ENCODE measurements at regions not wholly inside any gene's neighbourhood (a gene's known extent, or its start where the extent isn't known, plus 50 kb on each side); places are given as distances from the start of the nearest gene placed in this dataset.
A peak's percentile ranks its signal among the peaks of the same experiment; 100 is the strongest.

DNA sequence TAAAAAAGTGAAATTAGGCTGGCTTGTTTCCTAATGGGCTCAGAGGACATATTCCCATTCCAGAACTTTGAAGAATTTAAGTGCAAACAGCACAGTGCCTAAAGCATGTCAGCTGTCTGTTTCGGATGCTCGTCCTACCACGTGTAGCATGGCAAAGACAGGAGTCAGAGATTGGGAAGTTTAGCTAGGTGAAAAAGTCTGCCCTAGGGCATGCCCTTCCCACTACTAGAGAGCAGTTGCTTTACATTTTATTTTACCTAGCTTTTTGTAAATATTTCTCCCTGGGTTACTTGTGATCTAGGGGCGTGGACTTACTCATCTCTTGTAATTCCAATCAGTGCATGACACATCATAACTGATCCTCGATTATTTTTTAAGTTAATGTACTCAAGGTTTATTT is 111.1 kb downstream of the LMO4 start:
- no peak for DNase-seq

GRCh38 chr1:87449348-87449963 is 120.8 kb downstream of the LMO4 start:
- DNase-seq, result no peak

DNA sequence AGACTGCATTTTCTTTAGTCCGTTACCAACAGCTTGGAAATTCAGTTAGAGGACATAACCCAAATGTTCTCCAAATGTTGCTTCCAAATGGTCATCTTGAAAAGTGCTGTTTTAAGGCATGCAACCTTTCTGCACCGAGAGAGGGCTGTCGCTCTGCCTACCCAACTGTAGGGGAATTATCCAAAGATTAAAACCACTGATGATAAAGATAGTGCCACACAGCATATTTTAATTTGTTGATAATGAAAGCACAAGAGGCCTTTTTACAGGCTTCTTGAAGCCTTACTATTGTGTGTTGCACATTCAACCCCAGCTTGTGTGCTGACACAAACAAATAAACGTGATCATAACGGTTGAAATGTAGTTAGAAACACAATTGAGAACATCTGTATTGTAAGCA is 121.5 kb downstream of the LMO4 start:
- no peak for DNase-seq

- DNase-seq, result no peak
These were observed 122.0 kb downstream of the LMO4 start for GRCh38 chr1:87450615-87451209.

GRCh38 chr1:87451229-87451920 is 122.7 kb downstream of the LMO4 start:
- no peak for DNase-seq

DNA sequence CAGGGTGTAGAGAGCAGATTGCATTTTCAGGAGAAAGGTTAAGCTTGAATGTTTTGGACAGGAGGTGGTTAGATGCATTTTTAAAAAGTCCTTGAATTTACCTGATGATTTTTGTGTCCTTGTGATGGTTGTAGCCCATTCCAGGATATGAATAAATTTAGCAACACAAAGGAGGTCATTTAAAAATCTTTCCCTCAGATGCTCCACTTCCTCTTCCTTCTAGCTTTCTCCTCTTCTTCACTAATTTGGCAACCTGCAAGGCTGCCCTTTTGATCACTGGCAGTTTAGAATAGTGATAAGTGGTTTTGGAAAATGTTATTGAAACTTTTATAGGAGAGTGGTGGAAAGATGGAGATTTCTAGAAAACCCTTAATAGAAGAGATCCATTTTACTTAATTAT is 124.0 kb downstream of the LMO4 start:
- DNase-seq, result no peak

DNA sequence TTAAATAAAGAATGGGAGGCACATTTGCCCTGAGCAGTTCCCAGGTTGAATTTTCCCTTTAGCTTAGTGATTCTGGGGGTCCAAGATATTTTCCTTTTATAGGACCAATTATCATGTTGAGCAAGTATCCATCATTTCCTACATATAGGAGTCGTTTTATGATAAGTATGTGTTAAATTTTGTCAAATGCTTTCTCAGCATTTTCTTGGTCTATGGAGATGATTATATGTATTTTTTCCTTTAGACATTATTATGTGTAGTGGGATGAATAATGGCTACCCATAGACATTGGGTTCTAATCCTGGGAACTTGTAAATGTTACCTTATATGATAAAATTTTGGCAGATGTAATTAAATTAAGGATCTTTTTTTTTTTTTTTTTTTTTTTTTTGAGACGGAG is 128.7 kb downstream of the LMO4 start:
- DNase-seq, result no peak

- DNase-seq, result no peak
These were observed 134.2 kb downstream of the LMO4 start for GRCh38 chr1:87462894-87463293.

- DNase-seq, result no peak
These were observed 135.4 kb downstream of the LMO4 start for GRCh38 chr1:87464022-87464490.

DNA sequence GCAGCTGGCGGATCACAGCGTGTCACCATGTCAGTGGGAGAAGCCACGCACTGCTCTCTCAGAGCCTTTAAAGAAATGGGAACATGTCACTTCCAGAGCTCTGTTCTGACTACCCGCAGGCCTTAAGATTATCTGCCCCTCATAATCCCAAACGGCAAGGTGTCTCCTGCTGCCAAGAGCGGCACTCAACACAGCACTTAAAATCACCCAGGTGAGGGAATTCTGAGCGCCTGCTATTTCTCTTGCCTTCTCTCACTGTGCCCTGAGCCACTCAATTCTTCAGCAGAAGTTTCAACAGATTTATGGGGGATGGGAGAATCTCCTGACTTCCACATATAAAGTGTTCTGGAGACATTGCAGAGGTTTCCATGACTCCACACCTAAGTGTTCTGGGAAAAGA is 137.9 kb downstream of the LMO4 start:
- no peak for DNase-seq

GRCh38 chr1:87472716-87473115 is 144.0 kb downstream of the LMO4 start:
- no peak for DNase-seq

- DNase-seq, result no peak
These were observed 144.6 kb downstream of the LMO4 start for GRCh38 chr1:87473203-87473661.

GRCh38 chr1:87474098-87474497 is 145.4 kb downstream of the LMO4 start:
- DNase-seq, result no peak

DNA sequence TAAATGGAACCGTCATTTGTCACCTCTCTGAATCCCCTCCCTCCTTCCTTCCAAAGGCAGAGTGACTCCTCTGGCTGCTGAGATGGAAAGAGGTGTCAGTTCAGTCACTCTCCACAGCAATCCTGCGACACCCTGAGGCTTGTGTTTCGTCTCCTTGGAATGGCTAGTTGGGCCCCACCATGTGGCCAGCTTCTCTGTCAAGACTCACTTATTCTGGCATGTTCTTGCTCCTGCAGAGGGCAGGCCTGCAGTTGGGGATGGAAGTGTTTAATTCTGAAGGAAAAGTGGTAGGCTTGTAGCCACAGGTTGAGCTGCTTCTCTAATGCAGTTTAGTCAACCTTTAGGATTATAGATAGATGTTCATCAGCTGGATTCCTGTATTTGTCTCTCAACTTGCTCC is 149.6 kb downstream of the LMO4 start:
- DNase-seq, result no peak

GRCh38 chr1:87495147-87495546 is 166.5 kb downstream of the LMO4 start:
- peak; percentile 5 for DNase-seq

DNA sequence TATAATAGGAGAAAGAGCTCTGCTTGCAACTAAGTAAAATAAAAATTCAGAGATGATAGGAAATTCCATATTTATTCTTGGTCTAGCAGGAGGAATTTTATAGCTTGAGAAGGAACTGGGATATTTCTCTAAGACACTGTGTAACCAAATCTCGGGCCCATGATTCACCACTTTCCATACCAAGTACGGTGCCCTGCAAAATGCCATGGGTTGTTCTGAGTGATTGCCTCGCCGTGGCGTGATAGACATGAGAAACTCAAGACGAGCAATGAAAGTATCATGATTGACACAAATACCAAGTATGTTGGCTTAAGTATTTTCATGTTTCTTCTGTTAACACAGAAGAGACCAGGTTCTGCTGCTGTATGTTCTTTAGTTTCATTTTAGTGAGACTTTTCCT is 167.2 kb downstream of the LMO4 start:
- no peak for DNase-seq

- no peak for DNase-seq
These were observed 168.9 kb downstream of the LMO4 start for GRCh38 chr1:87497380-87498203.

GRCh38 chr1:87501738-87502137 is 173.1 kb downstream of the LMO4 start:
- DNase-seq, result no peak

GRCh38 chr1:87505391-87505983 is 176.8 kb downstream of the LMO4 start:
- no peak for DNase-seq

DNA sequence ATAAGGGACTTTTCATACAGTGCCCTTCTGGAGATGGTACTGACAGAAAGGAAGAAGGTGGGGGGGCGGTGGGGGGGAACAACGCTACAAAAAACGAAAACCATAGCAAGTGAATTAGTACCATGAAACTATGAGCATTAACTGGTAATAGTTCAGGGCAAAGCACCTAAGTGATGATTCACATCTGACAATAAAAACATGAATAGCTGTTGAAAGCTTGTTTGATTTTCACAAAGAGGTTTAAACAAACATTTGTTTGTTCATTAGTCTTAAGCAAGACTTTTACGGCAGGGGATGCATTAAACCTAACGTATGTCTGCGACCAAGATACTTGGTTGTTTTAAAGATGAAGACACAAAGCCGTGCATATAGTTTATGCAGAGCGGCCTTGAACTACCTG is 177.5 kb downstream of the LMO4 start:
- DNase-seq, result no peak

DNA sequence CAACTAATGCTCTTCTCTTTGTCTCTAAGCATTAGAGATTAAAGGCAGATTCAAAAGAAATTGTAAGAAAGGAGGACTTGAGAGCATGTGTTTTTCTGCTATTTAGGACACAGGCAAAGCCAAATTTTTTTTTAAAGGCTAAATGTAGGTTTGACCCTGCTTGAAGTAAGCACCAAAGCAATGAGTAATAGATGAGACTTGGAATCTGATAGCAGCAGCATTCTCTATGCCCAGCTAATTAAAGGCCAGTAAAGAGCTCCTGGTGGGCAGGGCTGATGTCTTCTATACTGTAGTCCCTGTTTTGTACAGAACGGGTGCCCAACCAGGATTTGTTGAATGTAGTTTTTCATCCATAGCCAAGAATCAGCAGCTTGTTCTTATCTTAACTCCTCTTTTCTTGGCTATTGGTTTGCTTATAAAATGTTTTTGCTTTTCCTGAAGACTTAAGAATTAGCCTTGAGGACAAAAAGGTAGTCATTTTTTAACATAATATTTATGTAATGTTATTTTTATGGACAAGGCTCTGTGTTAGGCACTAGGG is 179.6 kb downstream of the LMO4 start:
- DNase-seq, result no peak

DNA sequence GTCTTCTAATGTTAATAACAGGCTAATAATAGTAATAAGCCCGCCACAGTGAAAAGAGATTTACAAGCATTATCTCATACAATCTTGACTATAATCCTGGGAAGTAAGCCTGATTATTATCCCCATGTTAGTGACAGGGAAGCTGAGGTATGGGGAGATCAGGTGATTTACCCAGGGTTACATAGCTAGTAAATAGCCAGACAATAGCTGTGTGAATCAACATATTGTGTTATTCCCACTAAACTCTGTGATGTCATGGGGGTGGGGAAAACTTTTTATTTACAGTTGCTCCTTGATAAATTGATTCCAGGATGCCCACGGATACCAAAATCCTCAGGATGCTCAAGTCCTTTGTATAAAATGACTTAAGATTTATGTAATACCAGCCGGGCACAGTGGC is 181.9 kb downstream of the LMO4 start:
- no peak for DNase-seq

- DNase-seq, result no peak
These were observed 182.8 kb downstream of the LMO4 start for GRCh38 chr1:87511449-87511848.

Measured in NCI-H1048 (cell line).